ENCODE measurements at regions not wholly inside any gene's neighbourhood (a gene's known extent, or its start where the extent isn't known, plus 50 kb on each side); places are given as distances from the start of the nearest gene placed in this dataset.

DNA sequence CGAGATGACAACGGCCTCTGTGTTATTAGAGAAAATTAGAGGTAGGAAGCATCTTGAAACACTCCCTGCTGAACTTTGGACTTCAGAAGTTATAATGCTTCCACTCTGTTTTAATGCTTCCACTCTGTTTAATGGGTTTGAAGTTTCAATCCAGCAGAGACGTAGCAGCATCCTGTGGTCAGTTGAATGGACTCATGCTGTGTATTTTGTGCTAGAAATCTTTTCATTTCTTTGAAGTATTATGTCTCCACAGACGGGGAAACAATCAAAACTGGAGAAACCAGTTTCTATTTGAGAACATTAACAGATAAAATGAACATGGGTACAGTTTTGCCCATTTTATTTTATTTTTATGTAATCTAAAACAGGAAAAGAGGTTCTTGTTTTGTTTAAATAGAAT is 1736.2 kb downstream of the SLITRK5 start:
- TF ChIP-seq, protein P1, sequence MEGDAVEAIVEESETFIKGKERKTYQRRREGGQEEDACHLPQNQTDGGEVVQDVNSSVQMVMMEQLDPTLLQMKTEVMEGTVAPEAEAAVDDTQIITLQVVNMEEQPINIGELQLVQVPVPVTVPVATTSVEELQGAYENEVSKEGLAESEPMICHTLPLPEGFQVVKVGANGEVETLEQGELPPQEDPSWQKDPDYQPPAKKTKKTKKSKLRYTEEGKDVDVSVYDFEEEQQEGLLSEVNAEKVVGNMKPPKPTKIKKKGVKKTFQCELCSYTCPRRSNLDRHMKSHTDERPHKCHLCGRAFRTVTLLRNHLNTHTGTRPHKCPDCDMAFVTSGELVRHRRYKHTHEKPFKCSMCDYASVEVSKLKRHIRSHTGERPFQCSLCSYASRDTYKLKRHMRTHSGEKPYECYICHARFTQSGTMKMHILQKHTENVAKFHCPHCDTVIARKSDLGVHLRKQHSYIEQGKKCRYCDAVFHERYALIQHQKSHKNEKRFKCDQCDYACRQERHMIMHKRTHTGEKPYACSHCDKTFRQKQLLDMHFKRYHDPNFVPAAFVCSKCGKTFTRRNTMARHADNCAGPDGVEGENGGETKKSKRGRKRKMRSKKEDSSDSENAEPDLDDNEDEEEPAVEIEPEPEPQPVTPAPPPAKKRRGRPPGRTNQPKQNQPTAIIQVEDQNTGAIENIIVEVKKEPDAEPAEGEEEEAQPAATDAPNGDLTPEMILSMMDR (IDR thresholded peaks at IDR 0.05; ENCODE audit: low read depth, low read length) = no peak
- no peak for TF ChIP-seq EZH2phosphoT487 (IDR thresholded peaks at IDR 0.05; ENCODE audit: low read depth)

Data from OCI-LY3 (cell line).